ENCODE measurements at regions not wholly inside any gene's neighbourhood (a gene's known extent, or its start where the extent isn't known, plus 50 kb on each side); places are given as distances from the start of the nearest gene placed in this dataset.

- no peaks in the 10 kb centered on the region for H3K4me1 ChIP-seq
- no peaks in the 10 kb centered on the region for H3K9me3 ChIP-seq
- no peaks in the 10 kb centered on the region for H3K36me3 ChIP-seq
- no peak for DNase-seq
- no peak overlapping the region for H3K4me3 ChIP-seq (ENCODE audit: low read depth, low read length)
- H3K27me3 ChIP-seq: no peaks in the 10 kb centered on the region
- TF ChIP-seq, protein P1, sequence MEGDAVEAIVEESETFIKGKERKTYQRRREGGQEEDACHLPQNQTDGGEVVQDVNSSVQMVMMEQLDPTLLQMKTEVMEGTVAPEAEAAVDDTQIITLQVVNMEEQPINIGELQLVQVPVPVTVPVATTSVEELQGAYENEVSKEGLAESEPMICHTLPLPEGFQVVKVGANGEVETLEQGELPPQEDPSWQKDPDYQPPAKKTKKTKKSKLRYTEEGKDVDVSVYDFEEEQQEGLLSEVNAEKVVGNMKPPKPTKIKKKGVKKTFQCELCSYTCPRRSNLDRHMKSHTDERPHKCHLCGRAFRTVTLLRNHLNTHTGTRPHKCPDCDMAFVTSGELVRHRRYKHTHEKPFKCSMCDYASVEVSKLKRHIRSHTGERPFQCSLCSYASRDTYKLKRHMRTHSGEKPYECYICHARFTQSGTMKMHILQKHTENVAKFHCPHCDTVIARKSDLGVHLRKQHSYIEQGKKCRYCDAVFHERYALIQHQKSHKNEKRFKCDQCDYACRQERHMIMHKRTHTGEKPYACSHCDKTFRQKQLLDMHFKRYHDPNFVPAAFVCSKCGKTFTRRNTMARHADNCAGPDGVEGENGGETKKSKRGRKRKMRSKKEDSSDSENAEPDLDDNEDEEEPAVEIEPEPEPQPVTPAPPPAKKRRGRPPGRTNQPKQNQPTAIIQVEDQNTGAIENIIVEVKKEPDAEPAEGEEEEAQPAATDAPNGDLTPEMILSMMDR (IDR thresholded peaks at IDR 0.05; ENCODE audit: low read depth, low read length): no peak
Observed at GRCh38 chr1:57770236-57770635, 346.4 kb upstream of the DAB1 start.

GRCh38 chr1:57761628-57762027 is 337.8 kb upstream of the DAB1 start:
- no peaks in the 10 kb centered on the region for H3K4me1 ChIP-seq
- H3K36me3 ChIP-seq: no peaks in the 10 kb centered on the region
- TF ChIP-seq, protein P1 (IDR thresholded peaks at IDR 0.05; ENCODE audit: low read depth, low read length): no peak
- H3K4me3 ChIP-seq (ENCODE audit: low read depth, low read length): no peak overlapping the region
- no peak for DNase-seq
- H3K9me3 ChIP-seq: no peaks in the 10 kb centered on the region
- no peaks in the 10 kb centered on the region for H3K27me3 ChIP-seq

- Histone ChIP-seq H3K4me1 (no peaks in the 10 kb centered on the region), H3K4me3 (ENCODE audit: low read depth, low read length) (no peak overlapping the region), H3K36me3 (no peaks in the 10 kb centered on the region), H3K9me3 (no peaks in the 10 kb centered on the region), H3K27me3 (no peaks in the 10 kb centered on the region)
- TF ChIP-seq, protein P1 (IDR thresholded peaks at IDR 0.05; ENCODE audit: low read depth, low read length): no peak
- DNase-seq: no peak
Observed at GRCh38 chr1:57752843-57753242, 329.0 kb upstream of the DAB1 start.

GRCh38 chr1:57748719-57749118 is 324.9 kb upstream of the DAB1 start:
- TF ChIP-seq, protein P1 (IDR thresholded peaks at IDR 0.05; ENCODE audit: low read depth, low read length): no peak
- DNase-seq: no peak
- Histone ChIP-seq H3K4me1 (no peaks in the 10 kb centered on the region), H3K9me3 (no peaks in the 10 kb centered on the region), H3K27me3 (no peaks in the 10 kb centered on the region), H3K36me3 (no peaks in the 10 kb centered on the region), H3K4me3 (ENCODE audit: low read depth, low read length) (no peak overlapping the region)

GRCh38 chr1:57747818-57748217 is 324.0 kb upstream of the DAB1 start:
- TF ChIP-seq, protein P1 (IDR thresholded peaks at IDR 0.05; ENCODE audit: low read depth, low read length): no peak
- DNase-seq: no peak
- Histone ChIP-seq H3K27me3 (no peaks in the 10 kb centered on the region), H3K36me3 (no peaks in the 10 kb centered on the region), H3K4me1 (no peaks in the 10 kb centered on the region), H3K9me3 (no peaks in the 10 kb centered on the region), H3K4me3 (ENCODE audit: low read depth, low read length) (no peak overlapping the region)

DNA sequence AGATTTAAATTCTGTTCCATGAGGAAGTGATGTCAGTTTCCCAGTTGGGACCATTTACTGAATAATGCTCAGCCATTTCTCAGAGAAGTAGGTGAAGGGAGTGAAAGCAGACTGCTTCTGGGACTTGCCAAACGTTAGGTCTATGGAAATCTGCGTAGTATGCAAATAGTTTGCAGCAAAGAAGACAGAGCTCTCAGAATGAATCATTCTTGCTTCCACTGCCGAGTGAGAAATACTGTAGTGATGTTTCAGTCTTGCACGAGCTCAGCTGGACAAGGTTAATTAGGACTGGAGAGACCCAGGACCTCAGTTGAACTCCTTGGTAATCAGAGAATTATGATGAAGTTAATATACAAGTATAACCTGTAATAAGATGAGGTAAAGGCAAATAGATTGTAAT is 317.7 kb upstream of the DAB1 start:
- Histone ChIP-seq H3K27me3 (no peaks in the 10 kb centered on the region), H3K36me3 (no peaks in the 10 kb centered on the region), H3K4me3 (ENCODE audit: low read depth, low read length) (no peak overlapping the region), H3K4me1 (no peaks in the 10 kb centered on the region), H3K9me3 (no peaks in the 10 kb centered on the region)
- DNase-seq: no peak
- TF ChIP-seq, protein P1 (IDR thresholded peaks at IDR 0.05; ENCODE audit: low read depth, low read length): no peak
